Spleen (tissue), 7 donors: ENCODE measurements at regions not wholly inside any gene's neighbourhood (a gene's known extent, or its start where the extent isn't known, plus 50 kb on each side); places are given as distances from the start of the nearest gene placed in this dataset.

Experiments
- POLR2A ChIP-seq, 3 donors: fragments of 450-650 bp; IDR thresholded peaks; one replicate each; pipeline ENCODE4 v1.5.1; 2017; ENCODE audit warnings: antibody characterized with exemption in 3 of 3, mild to moderate bottlenecking in 1 of 3
- TF ChIP-seq, protein P1 (sequence below), 11 experiments: fragments of 200-600 bp in 7 of 11; fragments of 450-650 bp in 4 of 11; sonication (generic) in 4 of 11; IDR thresholded peaks in 8 of 11; conservative IDR thresholded peaks in 3 of 11; 1 replicate in 7 of 11; 2 replicates in 4 of 11; pipeline versions ENCODE4 v1.4.0 to v1.8.0; 2016 to 2021; ENCODE audit warnings: antibody characterized with exemption in 11 of 11, inconsistent platforms in 4 of 11, mild to moderate bottlenecking in 1 of 11
- donor health status: DM: no; HTN: no; CAD: no; lungs with moderate emphysema.
- donor health status: DM: no; HTN: no; CAD: no.
- donor health status: DM: no; HTN: no; CAD: no.

DNA sequence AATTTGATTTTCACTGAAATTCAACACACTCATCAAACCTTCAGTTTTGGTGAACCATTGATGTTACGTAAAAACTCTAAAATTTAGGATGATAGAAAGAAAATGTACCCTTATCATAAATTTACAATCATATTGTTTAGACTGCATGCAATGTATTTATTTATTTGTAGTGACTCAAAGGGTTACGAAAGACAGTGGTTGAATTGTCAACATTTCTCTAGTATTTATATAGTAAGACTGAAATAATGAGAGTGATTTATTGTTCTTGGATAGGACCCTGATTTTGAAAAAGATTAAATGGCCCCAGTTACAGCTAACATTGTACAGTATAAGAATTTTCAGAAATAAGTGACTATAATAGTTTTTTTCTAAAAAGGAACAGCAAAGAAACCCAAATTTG is 591.5 kb downstream of the RFPL4B start:
- no peak for TF ChIP-seq POLR2A (IDR thresholded peaks at IDR 0.05)
- TF ChIP-seq, protein P1, sequence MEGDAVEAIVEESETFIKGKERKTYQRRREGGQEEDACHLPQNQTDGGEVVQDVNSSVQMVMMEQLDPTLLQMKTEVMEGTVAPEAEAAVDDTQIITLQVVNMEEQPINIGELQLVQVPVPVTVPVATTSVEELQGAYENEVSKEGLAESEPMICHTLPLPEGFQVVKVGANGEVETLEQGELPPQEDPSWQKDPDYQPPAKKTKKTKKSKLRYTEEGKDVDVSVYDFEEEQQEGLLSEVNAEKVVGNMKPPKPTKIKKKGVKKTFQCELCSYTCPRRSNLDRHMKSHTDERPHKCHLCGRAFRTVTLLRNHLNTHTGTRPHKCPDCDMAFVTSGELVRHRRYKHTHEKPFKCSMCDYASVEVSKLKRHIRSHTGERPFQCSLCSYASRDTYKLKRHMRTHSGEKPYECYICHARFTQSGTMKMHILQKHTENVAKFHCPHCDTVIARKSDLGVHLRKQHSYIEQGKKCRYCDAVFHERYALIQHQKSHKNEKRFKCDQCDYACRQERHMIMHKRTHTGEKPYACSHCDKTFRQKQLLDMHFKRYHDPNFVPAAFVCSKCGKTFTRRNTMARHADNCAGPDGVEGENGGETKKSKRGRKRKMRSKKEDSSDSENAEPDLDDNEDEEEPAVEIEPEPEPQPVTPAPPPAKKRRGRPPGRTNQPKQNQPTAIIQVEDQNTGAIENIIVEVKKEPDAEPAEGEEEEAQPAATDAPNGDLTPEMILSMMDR (IDR thresholded peaks at IDR 0.05 in 8 of 11, conservative IDR thresholded peaks at IDR 0.05 in 3 of 11) = no peak
